ENCODE measurements at regions not wholly inside any gene's neighbourhood (a gene's known extent, or its start where the extent isn't known, plus 50 kb on each side); places are given as distances from the start of the nearest gene placed in this dataset.

- no peak overlapping the region for H3K27ac ChIP-seq (ENCODE audit: insufficient read depth, low read depth, low read length, poor library complexity, severe bottlenecking)
- no peaks in the 10 kb centered on the region for H3K9me3 ChIP-seq (ENCODE audit: control insufficient read depth, low read length)
- no peaks in the 10 kb centered on the region for H3K27me3 ChIP-seq (ENCODE audit: control insufficient read depth, insufficient read depth, low read length, poor library complexity, severe bottlenecking)
- no peak overlapping the region for H3K4me3 ChIP-seq (ENCODE audit: insufficient read depth, low read depth, low read length)
- no peaks in the 10 kb centered on the region for H3K36me3 ChIP-seq (ENCODE audit: control insufficient read depth, insufficient read depth, low read length)
- H3K4me1 ChIP-seq (ENCODE audit: control insufficient read depth, insufficient read depth, low read length), result no peaks in the 10 kb centered on the region
- WGBS, 2 experiments, result 45 to 52% methylated on average over 11 of the region's 11 CpGs
Measured at GRCh38 chr6:85126485-85127167, 323.3 kb upstream of the NT5E start.

GRCh38 chr6:85125526-85125925 is 324.4 kb upstream of the NT5E start:
- Histone ChIP-seq H3K9me3 (ENCODE audit: control insufficient read depth, low read length) (no peaks in the 10 kb centered on the region), H3K4me1 (ENCODE audit: control insufficient read depth, insufficient read depth, low read length) (no peaks in the 10 kb centered on the region), H3K4me3 (ENCODE audit: insufficient read depth, low read depth, low read length) (no peak overlapping the region), H3K36me3 (ENCODE audit: control insufficient read depth, insufficient read depth, low read length) (no peaks in the 10 kb centered on the region), H3K27me3 (ENCODE audit: control insufficient read depth, insufficient read depth, low read length, poor library complexity, severe bottlenecking) (no peaks in the 10 kb centered on the region), H3K27ac (ENCODE audit: insufficient read depth, low read depth, low read length, poor library complexity, severe bottlenecking) (no peak overlapping the region)
- 91 to 100% methylated on average over 2 of the region's 3 CpGs for WGBS, 2 experiments

DNA sequence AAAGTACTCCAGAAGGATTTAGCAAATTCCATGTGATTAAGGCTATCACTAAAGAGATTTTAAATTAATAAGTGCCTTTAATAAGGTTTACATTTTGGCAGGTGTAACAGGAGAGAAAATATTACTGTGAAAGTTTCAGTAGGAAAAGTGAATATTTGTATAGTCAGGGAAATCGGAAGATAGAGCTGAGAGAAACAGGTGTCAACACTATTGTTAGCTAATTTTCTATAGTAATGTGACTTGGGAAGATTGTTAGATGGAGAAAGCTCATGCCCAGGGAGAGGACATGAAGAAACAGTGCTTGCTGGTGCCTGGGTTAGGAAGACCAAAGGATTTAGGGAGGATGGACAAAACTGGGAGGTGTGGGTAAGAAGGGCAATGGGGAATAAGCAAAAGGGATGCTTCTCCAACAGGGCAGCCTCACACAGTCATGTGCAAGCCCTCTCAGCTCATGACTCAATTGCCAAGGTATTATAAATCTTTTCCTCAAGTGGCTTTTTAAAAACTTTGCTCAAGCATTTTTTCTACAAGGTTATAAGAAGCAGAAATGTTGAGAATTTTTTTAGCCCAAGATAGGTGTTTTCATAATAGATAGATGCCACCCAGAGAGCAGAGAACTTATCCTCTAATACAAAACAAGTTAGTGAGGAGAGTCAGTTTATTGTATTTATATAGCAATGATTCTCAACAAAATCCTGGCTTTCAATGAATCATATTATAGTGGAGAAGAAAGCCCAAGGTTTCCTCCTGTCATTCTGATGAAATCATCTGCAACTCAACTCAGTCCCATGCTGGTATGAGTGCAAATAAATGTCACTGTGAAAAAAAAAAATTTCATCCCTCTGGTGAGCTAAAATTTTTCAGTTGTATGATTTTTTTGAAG is 325.2 kb upstream of the NT5E start:
- H3K27ac ChIP-seq (ENCODE audit: insufficient read depth, low read depth, low read length, poor library complexity, severe bottlenecking), result no peak overlapping the region
- H3K36me3 ChIP-seq (ENCODE audit: control insufficient read depth, insufficient read depth, low read length), result no peaks in the 10 kb centered on the region
- 85 to 91% methylated on average over 1 of the region's 1 CpG for WGBS, 2 experiments
- H3K27me3 ChIP-seq (ENCODE audit: control insufficient read depth, insufficient read depth, low read length, poor library complexity, severe bottlenecking), result no peaks in the 10 kb centered on the region
- H3K9me3 ChIP-seq (ENCODE audit: control insufficient read depth, low read length), result no peaks in the 10 kb centered on the region
- no peaks in the 10 kb centered on the region for H3K4me1 ChIP-seq (ENCODE audit: control insufficient read depth, insufficient read depth, low read length)
- no peak overlapping the region for H3K4me3 ChIP-seq (ENCODE audit: insufficient read depth, low read depth, low read length)

- no peaks in the 10 kb centered on the region for H3K36me3 ChIP-seq (ENCODE audit: control insufficient read depth, insufficient read depth, low read length)
- H3K27ac ChIP-seq (ENCODE audit: insufficient read depth, low read depth, low read length, poor library complexity, severe bottlenecking), result no peak overlapping the region
- H3K9me3 ChIP-seq (ENCODE audit: control insufficient read depth, low read length), result no peaks in the 10 kb centered on the region
- WGBS, 2 experiments, result 78 to 90% methylated on average over 1 of the region's 1 CpG
- H3K4me1 ChIP-seq (ENCODE audit: control insufficient read depth, insufficient read depth, low read length), result no peaks in the 10 kb centered on the region
- no peak overlapping the region for H3K4me3 ChIP-seq (ENCODE audit: insufficient read depth, low read depth, low read length)
- no peaks in the 10 kb centered on the region for H3K27me3 ChIP-seq (ENCODE audit: control insufficient read depth, insufficient read depth, low read length, poor library complexity, severe bottlenecking)
Measured at GRCh38 chr6:85121158-85121557, 328.7 kb upstream of the NT5E start.

- H3K27me3 ChIP-seq (ENCODE audit: control insufficient read depth, insufficient read depth, low read length, poor library complexity, severe bottlenecking), result no peaks in the 10 kb centered on the region
- H3K4me3 ChIP-seq (ENCODE audit: insufficient read depth, low read depth, low read length), result no peak overlapping the region
- no peaks in the 10 kb centered on the region for H3K4me1 ChIP-seq (ENCODE audit: control insufficient read depth, insufficient read depth, low read length)
- no peak overlapping the region for H3K27ac ChIP-seq (ENCODE audit: insufficient read depth, low read depth, low read length, poor library complexity, severe bottlenecking)
- H3K9me3 ChIP-seq (ENCODE audit: control insufficient read depth, low read length), result no peaks in the 10 kb centered on the region
- WGBS, 2 experiments, result 94 to 96% methylated on average over 7 of the region's 8 CpGs
- H3K36me3 ChIP-seq (ENCODE audit: control insufficient read depth, insufficient read depth, low read length), result no peaks in the 10 kb centered on the region
Measured at GRCh38 chr6:85118652-85119235, 331.1 kb upstream of the NT5E start.

DNA sequence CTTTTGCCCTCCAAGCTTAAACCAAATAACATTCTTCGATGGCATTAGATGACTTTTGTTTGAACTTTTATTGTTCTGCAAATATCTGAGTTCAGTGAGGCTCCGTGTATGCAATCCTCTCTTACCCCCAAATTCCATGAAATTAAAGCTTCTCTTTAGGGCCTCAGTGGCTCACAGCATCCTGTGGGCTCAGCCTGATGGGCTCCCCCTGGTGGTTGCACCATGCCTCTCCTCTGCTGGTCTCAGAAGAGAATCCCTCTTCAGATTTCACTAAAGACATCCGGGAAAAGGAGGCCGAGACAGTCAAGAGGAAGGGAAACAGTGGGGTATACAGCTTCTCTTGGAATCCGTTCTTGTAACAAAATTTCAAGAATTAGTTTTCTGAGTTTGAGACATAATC is 331.6 kb upstream of the NT5E start:
- Histone ChIP-seq H3K4me1 (ENCODE audit: control insufficient read depth, insufficient read depth, low read length) (no peaks in the 10 kb centered on the region), H3K4me3 (ENCODE audit: insufficient read depth, low read depth, low read length) (no peak overlapping the region)
- WGBS, 2 experiments, result 83 to 88% methylated on average over 2 to 5 of the region's 5 CpGs

GRCh38 chr6:85116475-85116874 is 333.4 kb upstream of the NT5E start:
- H3K36me3 ChIP-seq (ENCODE audit: control insufficient read depth, insufficient read depth, low read length), result no peaks in the 10 kb centered on the region
- no peak overlapping the region for H3K27ac ChIP-seq (ENCODE audit: insufficient read depth, low read depth, low read length, poor library complexity, severe bottlenecking)
- no peaks in the 10 kb centered on the region for H3K9me3 ChIP-seq (ENCODE audit: control insufficient read depth, low read length)
- H3K27me3 ChIP-seq (ENCODE audit: control insufficient read depth, insufficient read depth, low read length, poor library complexity, severe bottlenecking), result no peaks in the 10 kb centered on the region
- H3K4me3 ChIP-seq (ENCODE audit: insufficient read depth, low read depth, low read length), result no peak overlapping the region
- 93 to 97% methylated on average over 2 to 3 of the region's 3 CpGs for WGBS, 2 experiments
- H3K4me1 ChIP-seq (ENCODE audit: control insufficient read depth, insufficient read depth, low read length), result peaks cover 3% of the 10 kb centered on the region

More for the DNA sequence above, 331.6 kb upstream of the NT5E start:
- no peaks in the 10 kb centered on the region for H3K9me3 ChIP-seq (ENCODE audit: control insufficient read depth, low read length)
- H3K27ac ChIP-seq (ENCODE audit: insufficient read depth, low read depth, low read length, poor library complexity, severe bottlenecking), result no peak overlapping the region
- H3K27me3 ChIP-seq (ENCODE audit: control insufficient read depth, insufficient read depth, low read length, poor library complexity, severe bottlenecking), result no peaks in the 10 kb centered on the region
- no peaks in the 10 kb centered on the region for H3K36me3 ChIP-seq (ENCODE audit: control insufficient read depth, insufficient read depth, low read length)

DNA sequence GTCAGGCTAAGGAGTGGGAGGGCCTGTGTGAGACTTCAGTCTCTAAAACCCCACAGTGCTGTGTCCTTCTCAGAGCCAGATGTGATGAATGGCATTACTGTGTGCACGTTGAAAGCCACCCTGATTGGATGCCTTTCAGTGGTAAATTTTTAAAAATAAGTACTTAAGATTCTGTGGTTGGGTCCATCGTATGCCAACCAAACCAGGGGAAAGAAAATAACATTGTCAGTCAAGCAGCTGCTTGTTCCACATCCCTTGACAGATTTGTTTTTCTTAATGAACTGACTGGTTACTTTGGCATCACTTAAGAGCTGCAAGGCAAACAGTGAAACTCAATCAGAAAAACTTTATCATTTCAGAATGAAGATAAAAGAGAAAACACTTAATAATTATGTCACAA is 334.0 kb upstream of the NT5E start:
- Histone ChIP-seq H3K27me3 (ENCODE audit: control insufficient read depth, insufficient read depth, low read length, poor library complexity, severe bottlenecking) (no peaks in the 10 kb centered on the region), H3K4me3 (ENCODE audit: insufficient read depth, low read depth, low read length) (no peak overlapping the region)

DNA sequence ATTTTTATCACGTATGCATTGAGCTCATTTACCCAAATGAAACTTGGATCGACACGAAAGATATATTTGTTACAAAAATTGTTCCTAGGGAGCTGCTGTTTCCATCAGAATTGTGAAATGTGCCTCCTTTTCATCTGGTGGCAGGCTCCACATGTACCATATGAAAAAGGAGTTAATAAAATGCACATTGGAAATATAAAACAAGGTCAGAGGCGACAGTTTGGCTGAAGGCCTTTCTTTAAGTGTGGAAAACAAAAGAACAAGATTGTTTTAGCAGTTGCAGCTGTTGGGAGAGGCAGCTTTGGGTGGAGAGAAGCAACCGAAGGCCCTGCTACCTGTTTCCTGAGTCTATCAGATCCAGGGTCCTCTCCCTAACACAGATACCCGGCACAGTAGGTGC is 334.5 kb upstream of the NT5E start:
- H3K27me3 ChIP-seq (ENCODE audit: control insufficient read depth, insufficient read depth, low read length, poor library complexity, severe bottlenecking), result no peaks in the 10 kb centered on the region
- H3K4me3 ChIP-seq (ENCODE audit: insufficient read depth, low read depth, low read length), result no peak overlapping the region
- WGBS, 2 experiments, result 87 to 91% methylated on average over 6 of the region's 6 CpGs
- H3K9me3 ChIP-seq (ENCODE audit: control insufficient read depth, low read length), result no peaks in the 10 kb centered on the region
- H3K27ac ChIP-seq (ENCODE audit: insufficient read depth, low read depth, low read length, poor library complexity, severe bottlenecking), result no peak overlapping the region
- H3K36me3 ChIP-seq (ENCODE audit: control insufficient read depth, insufficient read depth, low read length), result no peaks in the 10 kb centered on the region
- peaks cover 4% of the 10 kb centered on the region for H3K4me1 ChIP-seq (ENCODE audit: control insufficient read depth, insufficient read depth, low read length)

More for the DNA sequence above, 334.0 kb upstream of the NT5E start:
- Histone ChIP-seq H3K9me3 (ENCODE audit: control insufficient read depth, low read length) (no peaks in the 10 kb centered on the region), H3K27ac (ENCODE audit: insufficient read depth, low read depth, low read length, poor library complexity, severe bottlenecking) (no peak overlapping the region), H3K4me1 (ENCODE audit: control insufficient read depth, insufficient read depth, low read length) (peaks cover 4% of the 10 kb centered on the region), H3K36me3 (ENCODE audit: control insufficient read depth, insufficient read depth, low read length) (no peaks in the 10 kb centered on the region)
- WGBS, 2 experiments, result 90% methylated on average over 2 of the region's 2 CpGs

GRCh38 chr6:85114581-85114935 is 335.3 kb upstream of the NT5E start:
- Histone ChIP-seq H3K27me3 (ENCODE audit: control insufficient read depth, insufficient read depth, low read length, poor library complexity, severe bottlenecking) (no peaks in the 10 kb centered on the region), H3K9me3 (ENCODE audit: control insufficient read depth, low read length) (no peaks in the 10 kb centered on the region), H3K4me3 (ENCODE audit: insufficient read depth, low read depth, low read length) (no peak overlapping the region), H3K36me3 (ENCODE audit: control insufficient read depth, insufficient read depth, low read length) (no peaks in the 10 kb centered on the region), H3K27ac (ENCODE audit: insufficient read depth, low read depth, low read length, poor library complexity, severe bottlenecking) (no peak overlapping the region), H3K4me1 (ENCODE audit: control insufficient read depth, insufficient read depth, low read length) (peaks cover 4% of the 10 kb centered on the region)
- 92 to 94% methylated on average over 4 to 6 of the region's 6 CpGs for WGBS, 2 experiments
